ENCODE measurements at regions not wholly inside any gene's neighbourhood (a gene's known extent, or its start where the extent isn't known, plus 50 kb on each side); places are given as distances from the start of the nearest gene placed in this dataset.

- H3K4me3 ChIP-seq (ENCODE audit: low read length), result no peak overlapping the region
- TF ChIP-seq CTCF (conservative IDR thresholded peaks at IDR 0.05; ENCODE audit: low read depth, low read length), result no peak
- DNase-seq (ENCODE audit: low read depth), result no peak
These were observed 1188.7 kb downstream of the SLITRK1 start for GRCh38 chr13:82693607-82694006.

- no peak for DNase-seq (ENCODE audit: low read depth)
- no peak overlapping the region for H3K4me3 ChIP-seq (ENCODE audit: low read length)
- no peak for TF ChIP-seq CTCF (conservative IDR thresholded peaks at IDR 0.05; ENCODE audit: low read depth, low read length)
These were observed 1193.8 kb downstream of the SLITRK1 start for GRCh38 chr13:82688400-82688994.

GRCh38 chr13:82687884-82688283 is 1194.4 kb downstream of the SLITRK1 start:
- no peak for DNase-seq (ENCODE audit: low read depth)
- no peak for TF ChIP-seq CTCF (conservative IDR thresholded peaks at IDR 0.05; ENCODE audit: low read depth, low read length)
- no peak overlapping the region for H3K4me3 ChIP-seq (ENCODE audit: low read length)

GRCh38 chr13:82681535-82681934 is 1200.7 kb downstream of the SLITRK1 start:
- H3K4me3 ChIP-seq (ENCODE audit: low read length), result no peak overlapping the region
- DNase-seq (ENCODE audit: low read depth), result no peak
- no peak for TF ChIP-seq CTCF (conservative IDR thresholded peaks at IDR 0.05; ENCODE audit: low read depth, low read length)

- no peak for TF ChIP-seq CTCF (conservative IDR thresholded peaks at IDR 0.05; ENCODE audit: low read depth, low read length)
- DNase-seq (ENCODE audit: low read depth), result no peak
- H3K4me3 ChIP-seq (ENCODE audit: low read length), result no peak overlapping the region
These were observed 1204.2 kb downstream of the SLITRK1 start for GRCh38 chr13:82678052-82678451.

GRCh38 chr13:82675024-82675423 is 1207.2 kb downstream of the SLITRK1 start:
- no peak overlapping the region for H3K4me3 ChIP-seq (ENCODE audit: low read length)
- no peak for TF ChIP-seq CTCF (conservative IDR thresholded peaks at IDR 0.05; ENCODE audit: low read depth, low read length)
- no peak for DNase-seq (ENCODE audit: low read depth)

DNA sequence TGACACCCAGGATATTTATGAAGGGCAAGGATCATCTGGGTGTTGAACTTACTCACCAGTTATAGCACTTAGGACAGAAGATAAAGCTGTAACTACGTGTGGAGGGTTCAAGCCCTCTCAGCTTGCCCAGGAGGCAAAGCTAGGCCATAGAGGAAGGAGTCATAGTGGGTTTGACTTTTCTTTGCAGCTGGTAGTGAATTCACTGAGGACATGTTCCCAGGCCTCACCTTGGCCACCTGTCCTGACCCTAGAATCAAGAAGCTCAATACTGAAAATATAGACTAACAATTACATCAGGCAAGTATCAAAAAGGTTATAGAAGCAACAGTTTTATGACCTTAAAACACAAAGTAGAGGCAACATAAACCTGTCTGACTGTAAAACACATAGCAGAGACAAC is 1207.7 kb downstream of the SLITRK1 start:
- TF ChIP-seq CTCF (conservative IDR thresholded peaks at IDR 0.05; ENCODE audit: low read depth, low read length), result no peak
- DNase-seq (ENCODE audit: low read depth), result no peak
- no peak overlapping the region for H3K4me3 ChIP-seq (ENCODE audit: low read length)
